ENCODE measurements at regions not wholly inside any gene's neighbourhood (a gene's known extent, or its start where the extent isn't known, plus 50 kb on each side); places are given as distances from the start of the nearest gene placed in this dataset.

- DNase-seq (ENCODE audit: low read depth in 2 of 2), result no peak
Measured at GRCh38 chr6:24987446-24988115, 51.8 kb upstream of the RIPOR2 start.

DNA sequence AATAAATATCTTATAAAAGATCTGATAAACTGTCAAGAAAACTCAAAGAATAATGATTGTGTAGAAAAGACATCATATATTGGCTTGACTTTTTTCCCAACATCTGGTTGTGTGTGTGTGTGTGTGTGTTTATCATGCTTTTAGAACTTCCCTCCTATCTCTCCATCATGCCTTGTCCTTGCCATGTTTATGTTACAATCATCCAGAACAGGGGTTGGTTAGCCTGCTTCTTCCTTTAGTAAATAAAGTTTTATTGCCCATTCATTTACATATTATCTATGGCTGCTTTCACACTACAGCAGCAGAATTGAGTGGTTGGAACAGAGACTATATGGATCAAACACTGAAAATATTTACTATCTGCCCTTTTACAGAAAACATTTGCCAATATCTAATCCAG lies 52.8 kb upstream of the RIPOR2 start:
- DNase-seq (ENCODE audit: low read depth in 2 of 2), result no peak

DNA sequence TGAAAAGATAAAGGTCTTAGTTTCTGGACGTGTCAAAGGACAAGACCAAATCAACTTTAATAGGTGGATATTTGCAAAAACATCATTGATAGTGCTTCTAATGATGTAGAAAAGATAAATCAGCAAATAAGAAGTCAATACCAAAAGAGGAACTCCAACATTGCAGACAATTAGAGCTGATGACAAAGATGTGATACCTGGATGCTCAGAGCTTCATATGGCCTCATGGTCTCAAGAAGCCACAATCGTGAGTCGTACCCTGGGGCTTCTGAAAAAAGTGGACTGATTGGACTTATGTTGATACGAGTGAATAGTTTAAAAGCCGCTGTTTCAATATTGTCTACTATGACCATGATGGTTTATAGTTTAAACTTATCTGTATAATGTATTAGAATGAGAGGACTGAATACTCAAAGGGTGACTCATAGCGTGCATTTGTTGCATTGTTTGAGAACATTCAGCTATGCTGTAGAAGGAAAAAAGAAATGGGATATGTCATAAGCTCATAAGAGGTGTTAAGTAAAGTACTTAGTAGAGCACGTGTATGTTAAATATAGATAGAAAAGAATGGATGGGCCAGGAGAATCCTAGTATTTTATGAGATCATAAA lies 54.6 kb upstream of the RIPOR2 start:
- DNase-seq (ENCODE audit: low read depth in 2 of 2), result no peak

DNA sequence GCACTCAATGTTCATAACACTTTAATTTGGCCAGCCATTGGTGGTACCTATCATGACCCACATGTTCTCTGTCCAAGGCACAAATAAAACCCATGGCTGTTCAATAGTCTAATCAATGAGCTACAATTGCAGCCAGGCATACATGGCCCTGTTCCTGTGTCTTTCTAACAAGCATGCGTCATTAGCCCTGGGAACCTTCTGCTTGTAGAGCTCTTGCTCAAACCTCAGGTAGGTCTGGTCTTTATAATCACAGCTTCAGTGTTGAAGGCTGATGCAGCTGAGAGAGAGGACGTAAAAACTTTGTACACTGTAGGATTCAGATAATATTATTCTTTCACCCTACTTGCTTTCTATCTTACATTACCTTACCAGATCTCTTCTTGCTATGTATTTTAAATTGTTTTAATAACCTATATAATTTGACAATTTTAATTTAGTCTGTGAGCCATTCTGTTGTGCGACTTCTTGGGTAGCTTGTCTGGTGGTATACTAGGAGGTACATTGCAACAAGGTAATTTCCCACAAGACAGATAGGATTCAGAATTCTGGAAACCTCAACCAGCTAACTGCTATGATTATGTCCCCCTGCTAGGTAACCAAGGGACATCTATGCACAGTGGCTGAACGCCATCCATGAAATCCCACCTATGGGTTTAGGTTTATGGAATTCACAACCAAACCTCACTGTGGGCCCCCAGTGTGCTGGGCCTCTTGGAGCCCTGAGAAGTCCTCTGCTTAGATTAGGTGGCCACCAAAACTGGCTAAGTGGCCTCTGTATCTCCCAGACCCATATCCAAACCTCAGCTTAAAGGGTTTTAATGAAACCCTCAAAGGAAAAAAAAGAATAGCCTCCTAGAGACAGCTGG lies 55.4 kb upstream of the RIPOR2 start:
- DNase-seq (ENCODE audit: low read depth in 2 of 2), result no peak

GRCh38 chr6:24991810-24992467 lies 56.2 kb upstream of the RIPOR2 start:
- DNase-seq (ENCODE audit: low read depth in 2 of 2), result peak; percentile 55 to 59

DNA sequence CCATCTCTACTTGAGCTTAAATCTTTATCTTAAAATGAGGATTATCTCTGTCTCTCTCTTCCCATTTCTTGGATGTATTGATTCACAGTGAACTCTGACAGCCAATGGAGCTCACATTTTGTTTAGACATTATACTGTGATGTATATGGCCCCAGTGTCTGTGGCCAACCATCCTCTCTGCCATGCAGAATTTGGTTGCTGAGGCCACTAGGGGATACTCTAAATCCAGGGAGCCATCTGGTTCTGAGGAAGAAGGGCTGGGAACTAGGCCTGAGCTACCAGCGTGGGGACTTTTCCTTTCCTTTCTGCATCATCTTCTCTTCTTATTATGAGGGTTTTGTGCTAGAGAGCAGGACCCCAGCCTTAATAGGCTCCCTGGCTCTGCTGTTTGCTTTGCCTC lies 59.1 kb upstream of the RIPOR2 start:
- DNase-seq (ENCODE audit: low read depth in 2 of 2), result no peak

DNA sequence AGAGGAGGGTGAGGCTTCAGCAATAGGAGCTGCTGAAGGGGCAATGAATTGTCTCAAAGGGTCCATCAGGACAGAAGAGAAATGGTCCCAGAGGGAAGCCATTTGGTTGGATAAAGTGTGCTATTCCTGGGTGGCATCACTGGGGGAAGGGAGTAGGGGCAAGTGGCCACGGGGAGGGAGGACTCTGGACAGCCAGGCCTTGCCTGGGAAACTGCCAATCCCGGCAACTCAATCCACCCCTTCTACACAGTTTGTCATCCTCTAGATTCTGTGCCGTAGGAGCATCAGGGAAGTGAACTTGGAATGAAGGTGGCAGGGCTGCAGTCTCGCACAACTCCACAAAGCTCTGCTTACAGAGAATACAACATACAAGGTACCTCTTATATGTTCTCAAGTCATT lies 59.5 kb upstream of the RIPOR2 start:
- DNase-seq (ENCODE audit: low read depth in 2 of 2), result no peak

GRCh38 chr6:24996269-24996836 lies 60.6 kb upstream of the RIPOR2 start:
- DNase-seq (ENCODE audit: low read depth in 2 of 2), result no peak

- DNase-seq (ENCODE audit: low read depth in 2 of 2), result no peak
Measured at GRCh38 chr6:24997231-24997630, 61.5 kb upstream of the RIPOR2 start.

- no peak for DNase-seq (ENCODE audit: low read depth in 2 of 2)
Measured at GRCh38 chr6:24997905-24998304, 62.1 kb upstream of the RIPOR2 start.

DNA sequence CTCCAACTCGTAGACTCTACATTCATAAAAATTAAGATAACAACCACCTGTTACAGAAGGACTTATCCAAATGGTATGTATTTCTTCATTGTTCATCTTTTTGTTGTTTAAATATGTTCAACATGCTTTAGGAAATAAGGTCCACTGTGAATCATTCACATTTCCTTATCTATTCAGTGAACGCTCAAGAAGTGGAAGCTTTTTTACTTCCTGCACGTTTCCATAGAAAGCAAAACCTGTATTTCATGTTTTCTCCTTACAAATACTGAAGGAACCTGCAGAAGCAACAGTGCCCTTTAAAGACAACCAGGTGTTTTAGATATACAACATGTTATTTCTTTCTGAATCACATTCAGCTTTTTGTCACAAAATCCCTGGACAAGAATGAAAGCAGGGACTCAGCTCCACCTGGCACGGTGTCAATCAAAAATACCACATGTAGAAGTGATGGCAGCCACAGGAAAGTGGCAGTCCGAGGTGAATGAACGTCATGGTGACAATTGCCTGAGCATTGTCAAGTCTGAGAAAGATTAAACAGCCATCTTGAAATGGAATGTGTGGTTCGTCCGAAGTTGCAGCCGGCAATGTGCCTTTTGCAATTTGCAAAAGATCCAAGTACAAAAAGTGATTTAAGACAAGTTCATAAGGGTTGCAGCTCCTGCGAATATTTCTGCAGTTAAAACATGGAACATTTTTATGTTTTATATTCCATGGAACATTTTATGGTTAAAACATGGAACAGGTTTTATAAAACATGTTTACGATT lies 66.7 kb upstream of the RIPOR2 start:
- DNase-seq (ENCODE audit: low read depth in 2 of 2), result no peak

DNA sequence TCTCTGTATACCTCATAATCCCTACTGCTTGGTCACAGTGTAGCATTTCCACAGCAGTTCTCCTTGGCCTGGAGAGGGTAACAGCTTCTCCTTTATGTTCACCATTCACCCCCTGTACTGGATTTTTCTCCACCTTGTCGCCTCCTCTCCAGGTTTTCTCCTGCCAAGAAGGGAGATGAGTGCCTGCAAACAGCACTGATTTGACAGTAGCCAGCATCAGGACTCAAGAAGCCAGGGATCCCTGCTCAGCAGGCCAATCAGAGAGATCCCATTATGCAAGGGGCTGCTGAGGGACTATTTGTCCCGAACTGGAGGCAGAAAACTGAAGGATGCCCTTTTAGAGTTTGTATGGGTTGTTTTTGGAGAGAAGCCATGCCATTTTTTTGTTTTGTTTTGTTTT lies 68.6 kb upstream of the RIPOR2 start:
- DNase-seq (ENCODE audit: low read depth in 2 of 2), result no peak

DNA sequence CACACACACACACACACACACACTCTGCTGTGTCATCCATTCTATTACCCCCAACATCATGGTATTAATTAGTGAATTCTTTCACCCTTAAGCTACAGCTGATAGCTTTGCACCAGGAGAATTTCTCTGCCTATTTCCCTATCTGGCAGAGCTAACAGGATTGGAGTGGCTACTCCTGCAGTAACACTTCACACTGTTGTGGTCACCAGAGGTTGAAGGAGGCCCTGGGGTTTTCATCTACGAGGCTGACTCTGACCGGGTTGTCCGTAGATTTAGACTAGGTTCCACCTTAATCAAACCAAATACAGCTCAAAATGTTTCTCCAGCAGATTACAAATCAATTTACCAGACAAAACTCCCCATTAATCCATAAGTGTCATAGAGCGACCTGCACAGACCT lies 69.2 kb upstream of the RIPOR2 start:
- DNase-seq (ENCODE audit: low read depth in 2 of 2), result no peak

GRCh38 chr6:25006075-25006474 lies 70.3 kb upstream of the RIPOR2 start:
- no peak for DNase-seq (ENCODE audit: low read depth in 2 of 2)

- DNase-seq (ENCODE audit: low read depth in 2 of 2), result no peak
Measured at GRCh38 chr6:25006565-25007001, 70.8 kb upstream of the RIPOR2 start.

DNA sequence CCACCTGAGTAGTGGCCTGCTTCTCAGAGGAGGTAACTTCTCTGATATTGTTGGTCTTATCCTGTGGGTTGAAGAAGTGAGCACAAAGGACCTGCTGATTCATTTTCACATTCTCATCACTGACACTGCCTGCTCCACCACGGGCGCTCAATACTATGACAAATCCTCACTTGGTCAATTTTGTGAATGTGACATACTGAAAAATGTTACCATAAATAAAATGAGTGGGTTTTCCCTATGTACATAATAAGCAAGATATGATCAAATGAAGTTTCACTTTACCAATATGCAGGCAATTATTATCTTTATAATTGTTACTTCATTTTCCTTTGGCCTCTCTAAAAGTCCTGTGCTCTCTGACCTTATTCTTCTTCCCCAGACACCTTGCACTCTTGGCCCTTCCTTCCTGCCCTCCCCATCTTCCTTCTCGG lies 71.5 kb upstream of the RIPOR2 start:
- DNase-seq (ENCODE audit: low read depth in 2 of 2), result peak in 1 of 2 donors; percentile 33

DNA sequence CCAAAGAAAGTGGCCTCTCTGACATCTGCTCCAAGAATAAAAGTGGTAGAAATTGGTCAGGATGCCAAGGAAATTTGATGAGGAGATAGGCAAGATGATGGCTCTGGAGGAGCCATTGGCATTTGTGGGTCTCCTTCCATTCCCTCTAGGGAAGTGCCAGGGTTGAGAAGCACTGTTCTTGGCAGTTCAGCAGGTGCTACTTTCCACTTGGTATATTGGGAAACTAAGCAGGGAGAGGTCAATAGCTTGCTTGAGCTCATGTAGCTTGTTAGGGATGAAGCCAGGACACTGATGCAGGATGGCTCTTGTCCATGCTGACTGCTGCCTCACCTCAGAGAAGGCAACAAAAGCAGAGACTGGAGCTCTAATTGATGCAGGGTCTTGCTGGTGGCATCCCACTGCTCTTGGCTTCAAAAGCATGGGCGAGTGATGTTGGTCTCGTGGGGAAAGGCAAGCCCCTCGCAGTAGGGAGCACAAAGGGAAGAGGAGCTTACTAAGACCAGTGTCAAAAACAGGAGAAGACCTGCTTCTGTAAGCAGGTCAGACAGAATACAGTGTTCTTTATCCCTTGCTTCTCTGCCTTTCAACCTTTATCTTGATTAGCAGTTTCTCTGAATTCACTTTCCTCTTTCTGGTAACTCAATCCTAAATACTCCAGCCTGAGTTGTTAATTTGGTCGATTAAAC lies 73.1 kb upstream of the RIPOR2 start:
- DNase-seq (ENCODE audit: low read depth in 2 of 2), result no peak

- no peak for DNase-seq (ENCODE audit: low read depth in 2 of 2)
Measured at GRCh38 chr6:25009393-25009710, 73.6 kb upstream of the RIPOR2 start.

DNA sequence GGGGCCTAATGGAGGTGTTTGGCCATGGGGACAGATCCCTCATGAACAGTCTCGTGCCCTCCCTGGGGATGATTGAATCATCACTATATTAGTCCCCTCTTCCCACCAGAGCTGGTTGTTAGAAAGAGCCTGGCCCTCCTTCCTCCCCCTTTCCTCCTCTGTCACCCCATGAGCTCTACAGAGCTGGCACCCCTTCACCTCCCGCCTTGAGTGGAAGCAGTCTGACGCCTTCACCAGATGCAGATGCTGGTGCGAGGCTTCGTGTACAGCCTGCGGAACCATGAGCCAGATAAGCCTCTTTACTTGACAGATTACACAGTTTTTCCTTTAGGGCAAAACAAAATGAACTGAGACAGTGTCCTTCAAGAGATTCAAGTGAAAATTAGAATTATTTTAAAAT lies 74.4 kb upstream of the RIPOR2 start:
- no peak for DNase-seq (ENCODE audit: low read depth in 2 of 2)

GRCh38 chr6:25010902-25011625 lies 75.3 kb upstream of the RIPOR2 start:
- DNase-seq (ENCODE audit: low read depth in 2 of 2), result no peak

Measured in stimulated activated CD4-positive, alpha-beta T cell treated with anti-CD3 and anti-CD28 coated beads, Interleukin-15, amount 100 ng/mL, for 48 hours (primary cell).